ENCODE measurements at regions not wholly inside any gene's neighbourhood (a gene's known extent, or its start where the extent isn't known, plus 50 kb on each side); places are given as distances from the start of the nearest gene placed in this dataset.

GRCh38 chr7:109963741-109964140 lies 1127.2 kb upstream of the LRRN3 start:
- Histone ChIP-seq H3K27ac (ENCODE audit: low read depth, low read length) (no peak overlapping the region), H3K36me3 (ENCODE audit: control insufficient read depth in 3 of 3, insufficient read depth in 3 of 3, low read length in 3 of 3) (no peaks in the 10 kb centered on the region), H3K27me3 (ENCODE audit: control insufficient read depth in 3 of 3, insufficient read depth in 3 of 3, low read length in 3 of 3) (no peaks in the 10 kb centered on the region), H3K9me3 (ENCODE audit: control insufficient read depth in 3 of 3, low read length in 3 of 3) (no peaks in the 10 kb centered on the region), H3K4me3 (ENCODE audit: low read length in 3 of 3) (no peak overlapping the region), H3K9ac (ENCODE audit: low read depth in 1 of 3, low read length in 3 of 3) (no peak overlapping the region), H3K4me1 (ENCODE audit: control insufficient read depth in 3 of 3, insufficient read depth in 3 of 3, low read length in 3 of 3) (no peaks in the 10 kb centered on the region)

DNA sequence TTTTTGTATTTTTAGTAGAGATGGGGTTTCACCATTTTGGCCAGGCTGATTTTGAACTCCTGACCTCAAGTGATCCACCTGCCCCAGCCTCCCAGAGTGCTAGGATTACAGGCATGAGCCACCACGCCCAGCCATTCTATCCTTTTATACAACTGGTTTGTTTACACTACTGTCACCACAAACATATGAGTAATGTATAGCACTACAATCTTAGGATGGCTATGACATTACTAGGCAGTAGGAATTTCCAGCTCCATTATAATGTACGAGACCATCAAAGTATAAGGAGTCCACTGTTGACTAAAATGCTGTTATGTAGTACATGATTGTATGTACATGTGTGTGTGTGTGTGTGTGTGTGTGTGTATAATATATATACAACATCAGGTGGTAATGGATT lies 1126.1 kb upstream of the LRRN3 start:
- H3K4me1 ChIP-seq (ENCODE audit: control insufficient read depth in 3 of 3, insufficient read depth in 3 of 3, low read length in 3 of 3), result no peaks in the 10 kb centered on the region
- no peaks in the 10 kb centered on the region for H3K9me3 ChIP-seq (ENCODE audit: control insufficient read depth in 3 of 3, low read length in 3 of 3)
- no peak overlapping the region for H3K27ac ChIP-seq (ENCODE audit: low read depth, low read length)
- no peak overlapping the region for H3K9ac ChIP-seq (ENCODE audit: low read depth in 1 of 3, low read length in 3 of 3)
- no peak overlapping the region for H3K4me3 ChIP-seq (ENCODE audit: low read length in 3 of 3)
- no peaks in the 10 kb centered on the region for H3K27me3 ChIP-seq (ENCODE audit: control insufficient read depth in 3 of 3, insufficient read depth in 3 of 3, low read length in 3 of 3)
- H3K36me3 ChIP-seq (ENCODE audit: control insufficient read depth in 3 of 3, insufficient read depth in 3 of 3, low read length in 3 of 3), result no peaks in the 10 kb centered on the region

GRCh38 chr7:109967406-109967805 lies 1123.5 kb upstream of the LRRN3 start:
- no peaks in the 10 kb centered on the region for H3K4me1 ChIP-seq (ENCODE audit: control insufficient read depth in 3 of 3, insufficient read depth in 3 of 3, low read length in 3 of 3)
- H3K9me3 ChIP-seq (ENCODE audit: control insufficient read depth in 3 of 3, low read length in 3 of 3), result no peaks in the 10 kb centered on the region
- no peaks in the 10 kb centered on the region for H3K27me3 ChIP-seq (ENCODE audit: control insufficient read depth in 3 of 3, insufficient read depth in 3 of 3, low read length in 3 of 3)
- no peak overlapping the region for H3K9ac ChIP-seq (ENCODE audit: low read depth in 1 of 3, low read length in 3 of 3)
- H3K4me3 ChIP-seq (ENCODE audit: low read length in 3 of 3), result no peak overlapping the region
- H3K27ac ChIP-seq (ENCODE audit: low read depth, low read length), result no peak overlapping the region
- H3K36me3 ChIP-seq (ENCODE audit: control insufficient read depth in 3 of 3, insufficient read depth in 3 of 3, low read length in 3 of 3), result no peaks in the 10 kb centered on the region

DNA sequence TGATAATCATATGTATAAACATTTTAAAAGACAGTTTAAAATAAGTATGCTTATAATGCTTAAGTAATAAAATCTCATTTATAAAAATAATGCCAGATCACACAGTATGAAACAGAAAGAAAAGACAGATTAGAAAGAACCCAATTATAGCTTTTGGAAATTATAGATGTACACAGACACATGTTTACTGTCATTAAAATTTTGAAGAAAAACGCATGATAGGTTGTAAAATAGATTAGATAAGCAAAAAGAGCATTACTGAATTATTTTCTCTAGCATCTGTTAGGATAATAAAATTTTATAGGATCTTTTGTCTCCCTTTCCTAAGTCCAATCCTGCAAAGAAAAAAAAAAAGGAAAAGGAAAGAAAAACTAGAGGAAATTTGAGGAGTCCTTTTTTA lies 1107.3 kb upstream of the LRRN3 start:
- Histone ChIP-seq H3K9me3 (ENCODE audit: control insufficient read depth in 3 of 3, low read length in 3 of 3) (peaks cover 0 to 2% (median 0%) of the 10 kb centered on the region in 3 donors), H3K27ac (ENCODE audit: low read depth, low read length) (no peak overlapping the region), H3K4me1 (ENCODE audit: control insufficient read depth in 3 of 3, insufficient read depth in 3 of 3, low read length in 3 of 3) (no peaks in the 10 kb centered on the region), H3K36me3 (ENCODE audit: control insufficient read depth in 3 of 3, insufficient read depth in 3 of 3, low read length in 3 of 3) (no peaks in the 10 kb centered on the region), H3K27me3 (ENCODE audit: control insufficient read depth in 3 of 3, insufficient read depth in 3 of 3, low read length in 3 of 3) (no peaks in the 10 kb centered on the region), H3K4me3 (ENCODE audit: low read length in 3 of 3) (no peak overlapping the region), H3K9ac (ENCODE audit: low read depth in 1 of 3, low read length in 3 of 3) (no peak overlapping the region)

DNA sequence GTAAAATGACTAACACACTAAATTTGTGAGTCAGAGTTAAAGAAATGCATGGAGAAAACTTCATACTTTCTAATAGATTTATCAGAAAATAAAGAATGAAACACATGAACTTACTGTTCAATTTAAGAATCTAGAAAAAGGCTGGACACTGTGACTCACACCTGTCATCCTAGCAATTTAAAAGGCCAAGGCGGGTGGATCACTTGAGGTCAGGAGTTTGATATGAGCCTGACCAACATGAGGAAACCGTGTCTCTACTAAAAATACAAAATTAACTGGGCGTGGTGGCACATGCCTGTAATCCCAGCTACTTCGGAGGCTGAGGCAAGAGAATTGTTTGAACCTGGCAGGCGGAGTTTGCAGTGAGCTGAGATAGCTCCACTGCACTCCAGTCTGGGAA lies 1106.2 kb upstream of the LRRN3 start:
- Histone ChIP-seq H3K4me3 (ENCODE audit: low read length in 3 of 3) (no peak overlapping the region), H3K4me1 (ENCODE audit: control insufficient read depth in 3 of 3, insufficient read depth in 3 of 3, low read length in 3 of 3) (no peaks in the 10 kb centered on the region), H3K27ac (ENCODE audit: low read depth, low read length) (no peak overlapping the region), H3K27me3 (ENCODE audit: control insufficient read depth in 3 of 3, insufficient read depth in 3 of 3, low read length in 3 of 3) (no peaks in the 10 kb centered on the region), H3K9me3 (ENCODE audit: control insufficient read depth in 3 of 3, low read length in 3 of 3) (peaks cover 0 to 2% (median 0%) of the 10 kb centered on the region in 3 donors), H3K9ac (ENCODE audit: low read depth in 1 of 3, low read length in 3 of 3) (no peak overlapping the region), H3K36me3 (ENCODE audit: control insufficient read depth in 3 of 3, insufficient read depth in 3 of 3, low read length in 3 of 3) (no peaks in the 10 kb centered on the region)

DNA sequence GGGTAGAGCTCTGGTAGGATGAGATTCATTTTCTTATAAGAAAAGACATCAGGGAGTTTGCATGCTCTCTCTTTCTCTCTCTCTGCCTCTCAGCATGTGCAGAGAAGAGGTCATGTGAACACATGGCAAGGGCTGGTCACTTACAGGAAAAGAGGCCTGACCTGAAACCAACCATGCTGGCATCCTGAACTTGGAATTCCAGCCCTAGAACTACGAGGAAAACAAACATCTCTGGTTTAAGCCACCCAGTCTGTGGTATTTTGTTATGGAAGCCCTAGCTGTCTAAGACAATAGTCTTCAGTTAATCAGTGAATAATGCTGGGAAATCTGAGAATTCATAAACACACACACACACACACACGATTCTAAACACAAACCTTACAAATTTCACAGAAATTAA lies 1104.2 kb upstream of the LRRN3 start:
- Histone ChIP-seq H3K4me3 (ENCODE audit: low read length in 3 of 3) (no peak overlapping the region), H3K36me3 (ENCODE audit: control insufficient read depth in 3 of 3, insufficient read depth in 3 of 3, low read length in 3 of 3) (no peaks in the 10 kb centered on the region), H3K27ac (ENCODE audit: low read depth, low read length) (no peak overlapping the region), H3K4me1 (ENCODE audit: control insufficient read depth in 3 of 3, insufficient read depth in 3 of 3, low read length in 3 of 3) (no peaks in the 10 kb centered on the region), H3K9me3 (ENCODE audit: control insufficient read depth in 3 of 3, low read length in 3 of 3) (no peaks in the 10 kb centered on the region), H3K9ac (ENCODE audit: low read depth in 1 of 3, low read length in 3 of 3) (no peak overlapping the region), H3K27me3 (ENCODE audit: control insufficient read depth in 3 of 3, insufficient read depth in 3 of 3, low read length in 3 of 3) (no peaks in the 10 kb centered on the region)

- Histone ChIP-seq H3K4me3 (ENCODE audit: low read length in 3 of 3) (no peak overlapping the region), H3K27me3 (ENCODE audit: control insufficient read depth in 3 of 3, insufficient read depth in 3 of 3, low read length in 3 of 3) (no peaks in the 10 kb centered on the region), H3K9ac (ENCODE audit: low read depth in 1 of 3, low read length in 3 of 3) (no peak overlapping the region), H3K36me3 (ENCODE audit: control insufficient read depth in 3 of 3, insufficient read depth in 3 of 3, low read length in 3 of 3) (no peaks in the 10 kb centered on the region), H3K4me1 (ENCODE audit: control insufficient read depth in 3 of 3, insufficient read depth in 3 of 3, low read length in 3 of 3) (no peaks in the 10 kb centered on the region), H3K9me3 (ENCODE audit: control insufficient read depth in 3 of 3, low read length in 3 of 3) (no peaks in the 10 kb centered on the region), H3K27ac (ENCODE audit: low read depth, low read length) (no peak overlapping the region)
These were observed 1094.5 kb upstream of the LRRN3 start for GRCh38 chr7:109996411-109996810.

- H3K4me1 ChIP-seq (ENCODE audit: control insufficient read depth in 3 of 3, insufficient read depth in 3 of 3, low read length in 3 of 3), result no peaks in the 10 kb centered on the region
- H3K4me3 ChIP-seq (ENCODE audit: low read length in 3 of 3), result no peak overlapping the region
- H3K9me3 ChIP-seq (ENCODE audit: control insufficient read depth in 3 of 3, low read length in 3 of 3), result no peaks in the 10 kb centered on the region
- no peak overlapping the region for H3K9ac ChIP-seq (ENCODE audit: low read depth in 1 of 3, low read length in 3 of 3)
- no peak overlapping the region for H3K27ac ChIP-seq (ENCODE audit: low read depth, low read length)
- H3K27me3 ChIP-seq (ENCODE audit: control insufficient read depth in 3 of 3, insufficient read depth in 3 of 3, low read length in 3 of 3), result no peaks in the 10 kb centered on the region
- H3K36me3 ChIP-seq (ENCODE audit: control insufficient read depth in 3 of 3, insufficient read depth in 3 of 3, low read length in 3 of 3), result no peaks in the 10 kb centered on the region
These were observed 1094.0 kb upstream of the LRRN3 start for GRCh38 chr7:109996927-109997326.

DNA sequence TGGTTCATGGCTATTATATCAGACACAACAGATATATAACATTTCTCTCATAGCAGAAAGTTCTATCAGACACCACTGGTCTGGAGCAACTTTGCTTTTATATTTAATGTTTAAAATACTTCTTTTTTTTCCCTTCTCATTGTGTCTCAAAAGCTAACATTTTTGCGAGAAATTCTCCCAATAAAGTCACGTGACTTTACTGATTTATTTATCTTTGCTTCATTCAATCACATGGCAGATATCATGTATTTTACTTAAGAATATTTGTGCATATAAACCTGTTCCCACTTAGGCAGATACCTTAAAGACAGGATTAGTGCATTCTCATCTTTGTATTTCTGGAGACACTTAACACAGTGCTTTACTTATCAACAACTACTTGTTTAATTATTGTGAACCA lies 1093.1 kb upstream of the LRRN3 start:
- H3K9ac ChIP-seq (ENCODE audit: low read depth in 1 of 3, low read length in 3 of 3), result no peak overlapping the region
- no peaks in the 10 kb centered on the region for H3K27me3 ChIP-seq (ENCODE audit: control insufficient read depth in 3 of 3, insufficient read depth in 3 of 3, low read length in 3 of 3)
- no peaks in the 10 kb centered on the region for H3K4me1 ChIP-seq (ENCODE audit: control insufficient read depth in 3 of 3, insufficient read depth in 3 of 3, low read length in 3 of 3)
- no peak overlapping the region for H3K27ac ChIP-seq (ENCODE audit: low read depth, low read length)
- H3K4me3 ChIP-seq (ENCODE audit: low read length in 3 of 3), result no peak overlapping the region
- H3K36me3 ChIP-seq (ENCODE audit: control insufficient read depth in 3 of 3, insufficient read depth in 3 of 3, low read length in 3 of 3), result no peaks in the 10 kb centered on the region
- no peaks in the 10 kb centered on the region for H3K9me3 ChIP-seq (ENCODE audit: control insufficient read depth in 3 of 3, low read length in 3 of 3)

- Histone ChIP-seq H3K36me3 (ENCODE audit: control insufficient read depth in 3 of 3, insufficient read depth in 3 of 3, low read length in 3 of 3) (no peaks in the 10 kb centered on the region), H3K4me1 (ENCODE audit: control insufficient read depth in 3 of 3, insufficient read depth in 3 of 3, low read length in 3 of 3) (no peaks in the 10 kb centered on the region), H3K9ac (ENCODE audit: low read depth in 1 of 3, low read length in 3 of 3) (no peak overlapping the region), H3K27me3 (ENCODE audit: control insufficient read depth in 3 of 3, insufficient read depth in 3 of 3, low read length in 3 of 3) (no peaks in the 10 kb centered on the region), H3K4me3 (ENCODE audit: low read length in 3 of 3) (no peak overlapping the region), H3K27ac (ENCODE audit: low read depth, low read length) (no peak overlapping the region), H3K9me3 (ENCODE audit: control insufficient read depth in 3 of 3, low read length in 3 of 3) (no peaks in the 10 kb centered on the region)
These were observed 1089.5 kb upstream of the LRRN3 start for GRCh38 chr7:110001254-110001938.
